Right lobe of liver (tissue), 4 donors: ENCODE measurements at regions not wholly inside any gene's neighbourhood (a gene's known extent, or its start where the extent isn't known, plus 50 kb on each side); places are given as distances from the start of the nearest gene placed in this dataset.

Experiments
- CTCF ChIP-seq, 4 donors: fragments of 200-600 bp in 3 of 4; fragments of 450-650 bp in 1 of 4; IDR thresholded peaks; one replicate each; pipeline versions ENCODE4 v1.5.1 to v1.8.0; 2016 to 2022; ENCODE audit warnings: antibody characterized with exemption in 4 of 4, mild to moderate bottlenecking in 2 of 4
- POLR2A ChIP-seq: fragments of 450-650 bp; IDR thresholded peaks from one replicate; pipeline ENCODE4 v1.6.1; 2017; ENCODE audit warnings: antibody characterized with exemption, mild to moderate bottlenecking
- donor health status: DM: no; HTN: no; CAD: no.
- donor health status: DM: no; HTN: no; CAD: no.
- donor health status: DM: no; HTN: yes; CAD: no.

- no peak for TF ChIP-seq POLR2A
- peak; percentile 59 to 67 (median 62) for TF ChIP-seq CTCF (IDR thresholded peaks at IDR 0.05)
Measured at GRCh38 chrX:155819966-155820491, 61.1 kb upstream of the VAMP7 start.
